VCaP (cell line): ENCODE measurements at regions not wholly inside any gene's neighbourhood (a gene's known extent, or its start where the extent isn't known, plus 50 kb on each side); places are given as distances from the start of the nearest gene placed in this dataset.

Experiments
- H3K27ac ChIP-seq: fragments of 450-650 bp; 2 replicates; pipeline ENCODE4 v1.5.1; 2017
- CTCF ChIP-seq: fragments of 450-650 bp; conservative IDR thresholded peaks from 2 replicates; pipeline ENCODE4 v1.5.1; 2017; ENCODE audit warnings: mild to moderate bottlenecking, moderate library complexity

GRCh38 chr2:2719015-2719414 is 387.9 kb upstream of the MYT1L start:
- H3K27ac ChIP-seq = no peak overlapping the region
- TF ChIP-seq CTCF = no peak

- H3K27ac ChIP-seq = no peak overlapping the region
- no peak for TF ChIP-seq CTCF
Measured at GRCh38 chr2:2717406-2717805, 386.3 kb upstream of the MYT1L start.

- no peak for TF ChIP-seq CTCF
- H3K27ac ChIP-seq = no peak overlapping the region
Measured at GRCh38 chr2:2716771-2717170, 385.7 kb upstream of the MYT1L start.

GRCh38 chr2:2715036-2715818 is 384.2 kb upstream of the MYT1L start:
- no peak for TF ChIP-seq CTCF
- no peak overlapping the region for H3K27ac ChIP-seq

- no peak for TF ChIP-seq CTCF
- H3K27ac ChIP-seq = no peak overlapping the region
Measured at GRCh38 chr2:2714408-2714807, 383.3 kb upstream of the MYT1L start.

- no peak overlapping the region for H3K27ac ChIP-seq
- no peak for TF ChIP-seq CTCF
Measured at GRCh38 chr2:2709431-2709770, 378.3 kb upstream of the MYT1L start.

GRCh38 chr2:2708575-2709430 is 377.7 kb upstream of the MYT1L start:
- no peak for TF ChIP-seq CTCF
- H3K27ac ChIP-seq = no peak overlapping the region
